Naive thymus-derived CD8-positive, alpha-beta T cell (primary cell): ENCODE measurements at regions not wholly inside any gene's neighbourhood (a gene's known extent, or its start where the extent isn't known, plus 50 kb on each side); places are given as distances from the start of the nearest gene placed in this dataset.

Source experiments
- ATAC-seq, 2 donors: fragments of 150-1000 bp; cut with Tn5 transposase in 1 of 2; sonication (Bioruptor Pico), chemical (Tn5 transposase) in 1 of 2; 1 replicate in 1 of 2; 2 replicates in 1 of 2; pipeline ENCODE4 v1.10.0; 2021; ENCODE audit warnings: mild to moderate bottlenecking in 2 of 2, moderate library complexity in 2 of 2
- POLR2A ChIA-PET: fragments of 350-600 bp; sonication (Branson Sonifier 250); formaldehyde crosslinking; loops from one replicate; lab custom pipeline; 2021; ENCODE audit warnings: antibody characterized with exemption; lab: Charles Lee
- DNase-seq, 10 donors: peaks; one replicate each; pipeline versions ENCODE4 v3.0.0 to v3.0.0-alpha.2; 2020 to 2022
- H3K27ac Mint-ChIP-seq, 10 donors: one replicate each; pipeline ENCODE4 v1.8.0; 2020 to 2022; ENCODE audit warnings: mild to moderate bottlenecking in 10 of 10, mixed read lengths in 10 of 10, moderate library complexity in 4 of 10, inconsistent platforms in 1 of 10
- H3K27me3 Mint-ChIP-seq, 5 donors: one replicate each; pipeline ENCODE4 v1.8.0; 2021 to 2022; ENCODE audit warnings: mixed read lengths in 5 of 5
- H3K36me3 Mint-ChIP-seq, 3 donors: one replicate each; pipeline ENCODE4 v1.8.0; 2020 to 2022; ENCODE audit warnings: mixed read lengths in 3 of 3, mild to moderate bottlenecking in 2 of 3, inconsistent platforms in 1 of 3
- H3K4me1 Mint-ChIP-seq, 4 donors: one replicate each; pipeline ENCODE4 v1.8.0; 2021 to 2022; ENCODE audit warnings: mixed read lengths in 4 of 4
- H3K4me3 Mint-ChIP-seq, 10 donors: one replicate each; pipeline ENCODE4 v1.8.0; 2020 to 2022; ENCODE audit warnings: mild to moderate bottlenecking in 10 of 10, mixed read lengths in 10 of 10, moderate library complexity in 6 of 10, inconsistent platforms in 1 of 10
- H3K9me3 Mint-ChIP-seq, 9 donors: one replicate each; pipeline ENCODE4 v1.8.0; 2020 to 2022; ENCODE audit warnings: mixed read lengths in 9 of 9, mild to moderate bottlenecking in 3 of 9, inconsistent platforms in 1 of 9, moderate library complexity in 1 of 9

GRCh38 chr6:43848671-43849391, 78.8 kb downstream of the VEGFA start:
- H3K9me3 Mint-ChIP-seq: no peaks in the 10 kb centered on the region

GRCh38 chr6:43847741-43848630, 78.0 kb downstream of the VEGFA start:
- POLR2A ChIA-PET: no interaction called here
- Mint-ChIP-seq H3K27me3 (peaks cover 2 to 17% (median 4%) of the 10 kb centered on the region in 5 donors), H3K4me1 (peaks cover 0 to 5% (median 0%) of the 10 kb centered on the region in 4 donors), H3K4me3 (no peak overlapping the region), H3K9me3 (no peaks in the 10 kb centered on the region), H3K36me3 (no peaks in the 10 kb centered on the region), H3K27ac (peak overlapping the region in 2 of 10 donors; percentile 20 to 70)
- DNase-seq: no peak
- no peak for ATAC-seq

More at GRCh38 chr6:43848671-43849391, 78.8 kb downstream of the VEGFA start:
- Mint-ChIP-seq H3K27me3 (peaks cover 2 to 14% (median 4%) of the 10 kb centered on the region in 5 donors), H3K4me1 (peaks cover 0 to 5% (median 0%) of the 10 kb centered on the region in 4 donors), H3K4me3 (no peak overlapping the region), H3K27ac (peak overlapping the region in 1 of 10 donors; percentile 70), H3K36me3 (no peaks in the 10 kb centered on the region)
- ATAC-seq: no peak
- DNase-seq: no peak
- POLR2A ChIA-PET: no interaction called here

- H3K4me1 Mint-ChIP-seq: peaks cover 0 to 5% (median 0%) of the 10 kb centered on the region in 4 donors
- H3K27me3 Mint-ChIP-seq: peaks cover 2 to 17% (median 4%) of the 10 kb centered on the region in 5 donors
- no peak for ATAC-seq
- H3K9me3 Mint-ChIP-seq: no peaks in the 10 kb centered on the region
- DNase-seq: no peak
- POLR2A ChIA-PET: no interaction called here
- H3K4me3 Mint-ChIP-seq: no peak overlapping the region
- H3K36me3 Mint-ChIP-seq: no peaks in the 10 kb centered on the region
- H3K27ac Mint-ChIP-seq: no peak overlapping the region
These were observed 76.5 kb downstream of the VEGFA start for GRCh38 chr6:43846556-43846955.

GRCh38 chr6:43845646-43846045, 75.6 kb downstream of the VEGFA start:
- ATAC-seq: no peak
- POLR2A ChIA-PET: no interaction called here
- Mint-ChIP-seq H3K27ac (no peak overlapping the region), H3K4me3 (no peak overlapping the region), H3K9me3 (no peaks in the 10 kb centered on the region), H3K36me3 (no peaks in the 10 kb centered on the region), H3K27me3 (peaks cover 2 to 17% (median 4%) of the 10 kb centered on the region in 5 donors), H3K4me1 (peaks cover 0 to 5% (median 0%) of the 10 kb centered on the region in 4 donors)
- no peak for DNase-seq

- peaks cover 0 to 5% (median 0%) of the 10 kb centered on the region in 4 donors for H3K4me1 Mint-ChIP-seq
- DNase-seq (no peak), ATAC-seq (no peak)
- no peaks in the 10 kb centered on the region for H3K36me3 Mint-ChIP-seq
- H3K9me3 Mint-ChIP-seq: no peaks in the 10 kb centered on the region
- H3K27me3 Mint-ChIP-seq: peaks cover 2 to 17% (median 4%) of the 10 kb centered on the region in 5 donors
- H3K27ac Mint-ChIP-seq: no peak overlapping the region
- POLR2A ChIA-PET: interaction anchor here (0.5 kb wide), 1 partner anchor 184 kb away, joined by 3 read pairs; no protein-coding TSS in a partner anchor
- H3K4me3 Mint-ChIP-seq: no peak overlapping the region
These were observed 73.7 kb downstream of the VEGFA start for GRCh38 chr6:43843669-43844171.

- POLR2A ChIA-PET: interaction anchor here (0.5 kb wide), 1 partner anchor 183 kb away, joined by 3 read pairs; no protein-coding TSS in a partner anchor
- Mint-ChIP-seq H3K36me3 (no peaks in the 10 kb centered on the region), H3K4me1 (peaks cover 0 to under 1% (median 0%) of the 10 kb centered on the region in 4 donors), H3K9me3 (no peaks in the 10 kb centered on the region), H3K27ac (no peak overlapping the region), H3K27me3 (peaks cover 2 to 13% (median 4%) of the 10 kb centered on the region in 5 donors), H3K4me3 (no peak overlapping the region)
- ATAC-seq (no peak), DNase-seq (no peak)
These were observed 73.2 kb downstream of the VEGFA start for GRCh38 chr6:43843097-43843645.

GRCh38 chr6:43842231-43842794, 72.3 kb downstream of the VEGFA start:
- POLR2A ChIA-PET: no interaction called here
- no peaks in the 10 kb centered on the region for H3K4me1 Mint-ChIP-seq
- no peak for DNase-seq
- peaks cover 0 to 13% (median 3%) of the 10 kb centered on the region in 5 donors for H3K27me3 Mint-ChIP-seq
- H3K36me3 Mint-ChIP-seq: no peaks in the 10 kb centered on the region
- H3K27ac Mint-ChIP-seq: no peak overlapping the region
- H3K4me3 Mint-ChIP-seq: no peak overlapping the region
- no peaks in the 10 kb centered on the region for H3K9me3 Mint-ChIP-seq
- no peak for ATAC-seq

- ATAC-seq (no peak), DNase-seq (no peak)
- Mint-ChIP-seq H3K4me1 (peaks cover 0 to 1% (median 0%) of the 10 kb centered on the region in 4 donors), H3K9me3 (no peaks in the 10 kb centered on the region), H3K27ac (no peak overlapping the region), H3K4me3 (no peak overlapping the region), H3K36me3 (no peaks in the 10 kb centered on the region), H3K27me3 (peaks cover 0 to 20% (median 3%) of the 10 kb centered on the region in 5 donors)
- POLR2A ChIA-PET: interaction anchor here (1.0 kb wide), 1 partner anchor 31 kb away, joined by 3 read pairs; no protein-coding TSS in a partner anchor
These were observed 70.6 kb downstream of the VEGFA start for GRCh38 chr6:43840490-43841218.

- Mint-ChIP-seq H3K4me3 (no peak overlapping the region), H3K9me3 (no peaks in the 10 kb centered on the region), H3K4me1 (peaks cover 0 to 1% (median 0%) of the 10 kb centered on the region in 4 donors), H3K27me3 (peaks cover 0 to 10% (median 0%) of the 10 kb centered on the region in 5 donors), H3K36me3 (no peaks in the 10 kb centered on the region), H3K27ac (no peak overlapping the region)
- ATAC-seq: no peak
- DNase-seq: no peak
- POLR2A ChIA-PET: no interaction called here
These were observed 68.4 kb downstream of the VEGFA start for GRCh38 chr6:43838276-43839036.

- Mint-ChIP-seq H3K4me1 (peaks cover 0 to 1% (median 0%) of the 10 kb centered on the region in 4 donors), H3K36me3 (no peaks in the 10 kb centered on the region), H3K27me3 (peaks cover 0 to 10% (median 0%) of the 10 kb centered on the region in 5 donors), H3K9me3 (no peaks in the 10 kb centered on the region), H3K4me3 (no peak overlapping the region), H3K27ac (peak overlapping the region in 1 of 10 donors; percentile 43)
- DNase-seq (no peak), ATAC-seq (no peak)
- POLR2A ChIA-PET: no interaction called here
These were observed 67.5 kb downstream of the VEGFA start for GRCh38 chr6:43837507-43837906.

- POLR2A ChIA-PET: no interaction called here
- ATAC-seq (no peak), DNase-seq (no peak)
- H3K9me3 Mint-ChIP-seq: no peaks in the 10 kb centered on the region
- H3K4me3 Mint-ChIP-seq: no peak overlapping the region
- H3K27me3 Mint-ChIP-seq: peaks cover 0 to 10% (median 0%) of the 10 kb centered on the region in 5 donors
- no peaks in the 10 kb centered on the region for H3K36me3 Mint-ChIP-seq
- no peak overlapping the region for H3K27ac Mint-ChIP-seq
- H3K4me1 Mint-ChIP-seq: peaks cover 0 to 1% (median 0%) of the 10 kb centered on the region in 4 donors
These were observed 66.7 kb downstream of the VEGFA start for GRCh38 chr6:43836507-43837240.
